ENCODE measurements at regions not wholly inside any gene's neighbourhood (a gene's known extent, or its start where the extent isn't known, plus 50 kb on each side); places are given as distances from the start of the nearest gene placed in this dataset.

GRCh38 chr2:177334940-177335543 is 57.5 kb upstream of the AGPS start:
- ChIA-PET CTCF (interaction anchor here (1.0 to 2.3 kb wide), 3 partner anchors 80 to 270 kb away, joined by 4 to 17 read pairs (median 4); no protein-coding TSS in a partner anchor), POLR2A (no interaction called here)
- Mint-ChIP-seq H3K9me3 (ENCODE audit: unreplicated experiment) (no peaks in the 10 kb centered on the region), H3K36me3 (ENCODE audit: insufficient read depth, unreplicated experiment) (peaks cover 5% of the 10 kb centered on the region), H3K27me3 (ENCODE audit: insufficient read depth, unreplicated experiment) (no peaks in the 10 kb centered on the region), H3K27ac (ENCODE audit: unreplicated experiment) (no peak overlapping the region), H3K4me3 (ENCODE audit: unreplicated experiment) (no peak overlapping the region), H3K4me1 (ENCODE audit: low read depth, unreplicated experiment) (peaks cover 13% of the 10 kb centered on the region)
- peak; percentile 91 to 92 for TF ChIP-seq CTCF (IDR thresholded peaks at IDR 0.05; ENCODE audit: insufficient read depth in 1 of 2, low read depth in 1 of 2, low read length in 1 of 2, severe bottlenecking in 1 of 2, unreplicated experiment in 1 of 2)
- Histone ChIP-seq H3K36me3 (ENCODE audit: control insufficient read depth, insufficient read depth, low read length) (0 out of 2 replicates have a peak, but pooled peaks cover 2% of the 10 kb centered on the region), H3K4me1 (peaks cover 24% of the 10 kb centered on the region), H3K4me3 (ENCODE audit: low read depth, low read length) (no peak overlapping the region), H3K27me3 (replicated peaks; ENCODE audit: control insufficient read depth, insufficient read depth, low read length) (no peaks in the 10 kb centered on the region), H3K9me3 (no peaks in the 10 kb centered on the region)
- intact Hi-C loops (cut with micrococcal nuclease; ENCODE audit: unreplicated experiment) = loop anchor here (1.0 to 5.0 kb wide), 7 partner anchors 62 to 423 kb away; a partner anchor contains a TSS
- peak in 1 of 2 experiments; percentile 53 for DNase-seq
- BruUV-seq (replicated peaks) = no TSS peak

- POLR2A ChIA-PET = no interaction called here
- no peak overlapping the region for H3K27ac Mint-ChIP-seq (ENCODE audit: unreplicated experiment)
These were observed 56.6 kb upstream of the AGPS start for GRCh38 chr2:177335917-177336450.

More at GRCh38 chr2:177335917-177336450, 56.6 kb upstream of the AGPS start:
- H3K36me3 Mint-ChIP-seq (ENCODE audit: insufficient read depth, unreplicated experiment) = peaks cover 5% of the 10 kb centered on the region
- no TSS peak for BruUV-seq (replicated peaks)
- H3K9me3 Mint-ChIP-seq (ENCODE audit: unreplicated experiment) = no peaks in the 10 kb centered on the region
- peaks cover 20% of the 10 kb centered on the region for H3K4me1 ChIP-seq
- DNase-seq = no peak
- H3K27me3 ChIP-seq (replicated peaks; ENCODE audit: control insufficient read depth, insufficient read depth, low read length) = no peaks in the 10 kb centered on the region
- no peaks in the 10 kb centered on the region for H3K36me3 ChIP-seq (ENCODE audit: control insufficient read depth, insufficient read depth, low read length)
- H3K9me3 ChIP-seq = no peaks in the 10 kb centered on the region
- intact Hi-C loops (cut with micrococcal nuclease; ENCODE audit: unreplicated experiment) = loop anchor here (1.0 to 5.0 kb wide), 7 partner anchors 61 to 422 kb away; a partner anchor contains a TSS
- TF ChIP-seq CTCF (IDR thresholded peaks at IDR 0.05; ENCODE audit: insufficient read depth in 1 of 2, low read depth in 1 of 2, low read length in 1 of 2, severe bottlenecking in 1 of 2, unreplicated experiment in 1 of 2) = no peak
- CTCF ChIA-PET = interaction anchor here (1.0 to 2.3 kb wide), 5 partner anchors 71 to 269 kb away, joined by 3 to 17 read pairs (median 4); partner anchors contain the start of gene NFE2L2
- H3K4me3 Mint-ChIP-seq (ENCODE audit: unreplicated experiment) = no peak overlapping the region
- H3K4me3 ChIP-seq (ENCODE audit: low read depth, low read length) = no peak overlapping the region
- H3K4me1 Mint-ChIP-seq (ENCODE audit: low read depth, unreplicated experiment) = peaks cover 13% of the 10 kb centered on the region
- H3K27me3 Mint-ChIP-seq (ENCODE audit: insufficient read depth, unreplicated experiment) = no peaks in the 10 kb centered on the region
